HG03103 (cell line): ENCODE measurements at regions not wholly inside any gene's neighbourhood (a gene's known extent, or its start where the extent isn't known, plus 50 kb on each side); places are given as distances from the start of the nearest gene placed in this dataset.

Experiments
- ATAC-seq: cut with Tn5 transposase; IDR thresholded peaks from one replicate; pipeline ENCODE4 v1.9.1; 2021; ENCODE audit warnings: low read depth; ENCODE audit not compliant: unreplicated experiment

GRCh38 chr5:138629392-138629791, 54.2 kb upstream of the HSPA9 start:
- no peak for ATAC-seq

GRCh38 chr5:138626333-138626944, 51.2 kb upstream of the HSPA9 start:
- no peak for ATAC-seq

- ATAC-seq, result no peak
Observed at GRCh38 chr5:138625134-138625533, 49.9 kb upstream of the HSPA9 start.
